Endothelial cell of umbilical vein (primary cell): ENCODE measurements at regions not wholly inside any gene's neighbourhood (a gene's known extent, or its start where the extent isn't known, plus 50 kb on each side); places are given as distances from the start of the nearest gene placed in this dataset.
"Not testable (repeated sequence)": the region's sequence is repeated elsewhere in the genome, so short reads cannot be mapped to it uniquely, and the experiment has no call there.

ENCODE experiments used
- BruUV-seq: library from RNA; stranded (reverse); fragments of 400-500 nt; replicated peaks from 2 replicates; lab custom pipeline; 2021; lab: Mats Ljungman, UMichigan
- CTCF ChIA-PET: fragments of 300-600, 350-600 bp; sonication (Branson Sonifier 250); formaldehyde crosslinking; loops from one replicate; lab custom pipeline; 2021; ENCODE audit warnings: antibody characterized with exemption, inconsistent platforms; lab: Charles Lee
- POLR2A ChIA-PET: fragments of 300-600, 350-600 bp; sonication (Branson Sonifier 250); formaldehyde crosslinking; loops from one replicate; lab custom pipeline; 2021; ENCODE audit warnings: antibody characterized with exemption, inconsistent platforms; lab: Charles Lee
- DNase-seq: peaks from one replicate; pipeline ENCODE4 v3.0.0-alpha.2; 2011; ENCODE audit warnings: low read depth, low spot score
- FAIRE-seq: peaks from 2 replicates; lab custom pipeline; 2011; peaks lifted over from hg19 to GRCh38; lab: Jason Lieb, UNC
- H2AFZ ChIP-seq: 2 replicates; pipeline ENCODE4 v1.6.0; 2012; ENCODE audit warnings: low read depth, low read length, control low read depth, inconsistent platforms
- H3K27ac ChIP-seq: 2 replicates; pipeline ENCODE4 v1.5.1; 2011; ENCODE audit warnings: low read depth, mild to moderate bottlenecking, control low read depth, low read length, moderate library complexity; ENCODE audit not compliant: insufficient read depth
- H3K27me3 ChIP-seq, 2 experiments: 2 replicates each; pipeline versions ENCODE4 v1.6.0 to v1.6.1; 2011; ENCODE audit warnings: low read length in 2 of 2, mixed read lengths in 1 of 2; ENCODE audit not compliant: control insufficient read depth in 2 of 2, insufficient read depth in 2 of 2
- H3K36me3 ChIP-seq, 2 experiments: 2 replicates in 1 of 2; 3 replicates in 1 of 2; pipeline ENCODE4 v1.5.1; 2011; ENCODE audit warnings: low read length in 2 of 2, mild to moderate bottlenecking in 1 of 2, moderate library complexity in 1 of 2; ENCODE audit not compliant: control insufficient read depth in 2 of 2, insufficient read depth in 2 of 2; ENCODE audit errors: extremely low read depth in 1 of 2
- H3K4me1 ChIP-seq: 3 replicates; pipeline ENCODE4 v1.5.1; 2011; ENCODE audit warnings: mild to moderate bottlenecking, low read length; ENCODE audit not compliant: control insufficient read depth, insufficient read depth; ENCODE audit errors: extremely low read depth
- H3K4me2 ChIP-seq: 2 replicates; pipeline ENCODE4 v1.6.1; 2011; ENCODE audit warnings: low read length, control low read depth, mixed read lengths; ENCODE audit not compliant: insufficient read depth
- H3K4me3 ChIP-seq, 3 experiments: fragments of 200-600 bp in 1 of 3; sonication (generic), shearing (Covaris generic) in 1 of 3; replicated peaks in 1 of 3; 2 replicates each; pipeline ENCODE4 v1.5.1; 2011 to 2016; ENCODE audit warnings: control low read depth in 3 of 3, low read length in 3 of 3, mild to moderate bottlenecking in 2 of 3, inconsistent platforms in 1 of 3, low read depth in 1 of 3, moderate library complexity in 1 of 3; ENCODE audit not compliant: insufficient read depth in 1 of 3
- H3K79me2 ChIP-seq: 2 replicates; pipeline ENCODE4 v1.6.0; 2012; ENCODE audit warnings: low read length, inconsistent platforms; ENCODE audit not compliant: control insufficient read depth, insufficient read depth
- H3K9ac ChIP-seq: replicated peaks from 2 replicates; pipeline ENCODE3; 2011; ENCODE audit warnings: low read length, control low read depth; ENCODE audit not compliant: insufficient read depth; ENCODE audit errors: extremely low read depth
- H3K9me1 ChIP-seq: replicated peaks from 3 replicates; pipeline ENCODE4 v1.6.0; 2011; ENCODE audit warnings: mild to moderate bottlenecking, low read length; ENCODE audit not compliant: control insufficient read depth, insufficient read depth; ENCODE audit errors: extremely low read depth
- H3K9me3 ChIP-seq: replicated peaks from 2 replicates; pipeline ENCODE4 v1.5.1; 2012; ENCODE audit warnings: low read length, inconsistent platforms; ENCODE audit not compliant: control insufficient read depth, insufficient read depth
- H4K20me1 ChIP-seq: replicated peaks from 2 replicates; pipeline ENCODE3; 2011; ENCODE audit warnings: mild to moderate bottlenecking, low read length; ENCODE audit not compliant: control insufficient read depth, insufficient read depth; ENCODE audit errors: extremely low read depth
- CTCF ChIP-seq, 2 donors: IDR thresholded peaks; 1 replicate in 1 of 2; 2 replicates in 1 of 2; pipeline ENCODE4 v1.5.1; 2011; ENCODE audit warnings: low read length in 2 of 2, mild to moderate bottlenecking in 2 of 2, moderate library complexity in 2 of 2, control low read depth in 1 of 2, inconsistent platforms in 1 of 2, low read depth in 1 of 2; ENCODE audit not compliant: insufficient read depth in 1 of 2; ENCODE audit errors: extremely low read depth in 1 of 2
- EZH2 ChIP-seq: IDR thresholded peaks from 2 replicates; pipeline ENCODE4 v1.6.1; 2012; ENCODE audit warnings: borderline replicate concordance, low read depth, mild to moderate bottlenecking, moderate library complexity, low read length, inconsistent platforms; ENCODE audit not compliant: severe bottlenecking
- FOS ChIP-seq: IDR thresholded peaks from 2 replicates; pipeline ENCODE4 v1.6.1; 2011; ENCODE audit warnings: mild to moderate bottlenecking, low read length, moderate library complexity, borderline replicate concordance; ENCODE audit not compliant: insufficient read depth
- GATA2 ChIP-seq: IDR thresholded peaks from 2 replicates; pipeline ENCODE4 v1.7.0; 2011; ENCODE audit warnings: low read depth, mild to moderate bottlenecking, moderate library complexity, mixed read lengths, low read length; ENCODE audit not compliant: insufficient read length, insufficient read depth
- JUN ChIP-seq: IDR thresholded peaks from 2 replicates; pipeline ENCODE4 v1.6.1; 2011; ENCODE audit warnings: borderline replicate concordance, low read depth; ENCODE audit not compliant: insufficient read length, insufficient read depth
- MAX ChIP-seq: IDR thresholded peaks from 2 replicates; pipeline ENCODE4 v1.6.1; 2011; ENCODE audit not compliant: insufficient read depth, insufficient read length
- MYC ChIP-seq: IDR thresholded peaks from one replicate; pipeline ENCODE4 v1.6.1; 2011; ENCODE audit warnings: mild to moderate bottlenecking, low read depth, low read length
- POLR2A ChIP-seq: IDR thresholded peaks from 2 replicates; pipeline ENCODE4 v1.6.1; 2012; ENCODE audit warnings: low read depth, mild to moderate bottlenecking, control low read depth, low read length
- POLR2AphosphoS5 ChIP-seq: IDR thresholded peaks from 2 replicates; pipeline ENCODE4 v1.6.1; 2012; ENCODE audit warnings: low read depth, mild to moderate bottlenecking, control low read depth, low read length, moderate library complexity; ENCODE audit not compliant: insufficient read depth
- dilution Hi-C: fragments of 300-500 bp; cut with MboI; formaldehyde crosslinking; loops from one replicate; pipeline ENCODE4 v1.15.0; 2019; ENCODE audit warnings: low sequenced_read_pairs; ENCODE audit not compliant: extremely low pct_ligation_motif_present
- intact Hi-C: fragments of 100-400 bp; cut with micrococcal nuclease; formaldehyde crosslinking; loops from one replicate; pipeline ENCODE4 v1.10.0; 2022

- no peak overlapping the region for H2AFZ ChIP-seq
- dilution Hi-C loops: no loop called here
Observed at GRCh38 chr2:143994961-143995360, 525.0 kb downstream of the ZEB2 start.

GRCh38 chr2:143991596-143991995 is 528.3 kb downstream of the ZEB2 start:
- BruUV-seq, H3K36me3 ChIP-seq, POLR2A ChIA-PET, DNase-seq, H2AFZ ChIP-seq, intact Hi-C loops, H3K4me1 ChIP-seq, H3K9me1 ChIP-seq, H4K20me1 ChIP-seq, dilution Hi-C loops, H3K79me2 ChIP-seq, H3K9me3 ChIP-seq, FAIRE-seq, H3K9ac ChIP-seq, H3K27me3 ChIP-seq, H3K4me2 ChIP-seq, H3K4me3 ChIP-seq, H3K27ac ChIP-seq, CTCF ChIA-PET: not testable (repeated sequence)

More at GRCh38 chr2:143994961-143995360, 525.0 kb downstream of the ZEB2 start:
- ChIA-PET CTCF (interaction anchor here (1.2 kb wide), 1 partner anchor 9 kb away, joined by 3 read pairs; no protein-coding TSS in a partner anchor), POLR2A (no interaction called here)
- TF ChIP-seq JUN (no peak), GATA2 (no peak), MAX (no peak), CTCF (IDR thresholded peaks at IDR 0.05; ENCODE audit: extremely low read depth in 1 of 2, insufficient read depth in 1 of 2, low read depth in 1 of 2, low read length in 2 of 2) (no peak), POLR2A (no peak), EZH2 (no peak), MYC (no peak), POLR2AphosphoS5 (no peak), FOS (no peak)
- Histone ChIP-seq H3K27ac (no peak overlapping the region), H4K20me1 (no peaks in the 10 kb centered on the region), H3K4me1 (no peaks in the 10 kb centered on the region), H3K9me3 (no peaks in the 10 kb centered on the region), H3K36me3 (no peaks in the 10 kb centered on the region), H3K4me2 (no peak overlapping the region), H3K79me2 (no peaks in the 10 kb centered on the region), H3K4me3 (no peak overlapping the region), H3K9me1 (no peaks in the 10 kb centered on the region), H3K9ac (no peak overlapping the region), H3K27me3 (no peaks in the 10 kb centered on the region)
- no peak for FAIRE-seq
- intact Hi-C loops: no loop called here
- no TSS peak for BruUV-seq
- DNase-seq: no peak
